ENCODE measurements at regions not wholly inside any gene's neighbourhood (a gene's known extent, or its start where the extent isn't known, plus 50 kb on each side); places are given as distances from the start of the nearest gene placed in this dataset.

DNA sequence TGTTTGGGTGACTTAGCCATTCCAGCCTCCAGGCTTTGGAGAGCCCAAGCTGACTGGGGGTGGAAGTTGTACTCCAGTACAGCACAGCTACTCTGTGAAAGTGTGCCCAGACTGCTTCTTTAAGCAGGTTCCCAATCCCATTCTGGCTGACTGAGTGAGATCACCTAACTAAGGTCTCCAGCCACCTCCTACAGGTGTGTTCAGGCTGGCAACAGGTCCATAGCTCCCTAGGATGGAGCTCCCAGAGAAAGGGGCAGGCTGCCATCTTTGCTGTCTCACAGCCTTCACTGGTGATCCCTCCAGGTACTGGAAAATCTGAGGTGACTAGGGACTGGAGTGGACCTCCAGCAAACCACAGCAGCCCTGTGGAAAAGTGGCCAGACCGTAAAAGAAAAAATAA, 445.3 kb upstream of the KCNMB2 start:
- H3F3A ChIP-seq (ENCODE audit: control insufficient read depth, insufficient read depth) = no peaks in the 10 kb centered on the region
- H3K4me3 ChIP-seq (ENCODE audit: low read length) = no peak overlapping the region
- H3K4me2 ChIP-seq (ENCODE audit: low read length) = no peak overlapping the region
- H3K27ac ChIP-seq (ENCODE audit: low read depth, low read length) = no peak overlapping the region
- H3K9me3 ChIP-seq (ENCODE audit: control insufficient read depth, insufficient read depth, low read length) = no peaks in the 10 kb centered on the region
- no peaks in the 10 kb centered on the region for H3K27me3 ChIP-seq (ENCODE audit: control insufficient read depth, low read length)
- TF ChIP-seq EZH2phosphoT487 (IDR thresholded peaks at IDR 0.05; ENCODE audit: borderline replicate concordance, low read length) = no peak
- TF ChIP-seq, protein P1, sequence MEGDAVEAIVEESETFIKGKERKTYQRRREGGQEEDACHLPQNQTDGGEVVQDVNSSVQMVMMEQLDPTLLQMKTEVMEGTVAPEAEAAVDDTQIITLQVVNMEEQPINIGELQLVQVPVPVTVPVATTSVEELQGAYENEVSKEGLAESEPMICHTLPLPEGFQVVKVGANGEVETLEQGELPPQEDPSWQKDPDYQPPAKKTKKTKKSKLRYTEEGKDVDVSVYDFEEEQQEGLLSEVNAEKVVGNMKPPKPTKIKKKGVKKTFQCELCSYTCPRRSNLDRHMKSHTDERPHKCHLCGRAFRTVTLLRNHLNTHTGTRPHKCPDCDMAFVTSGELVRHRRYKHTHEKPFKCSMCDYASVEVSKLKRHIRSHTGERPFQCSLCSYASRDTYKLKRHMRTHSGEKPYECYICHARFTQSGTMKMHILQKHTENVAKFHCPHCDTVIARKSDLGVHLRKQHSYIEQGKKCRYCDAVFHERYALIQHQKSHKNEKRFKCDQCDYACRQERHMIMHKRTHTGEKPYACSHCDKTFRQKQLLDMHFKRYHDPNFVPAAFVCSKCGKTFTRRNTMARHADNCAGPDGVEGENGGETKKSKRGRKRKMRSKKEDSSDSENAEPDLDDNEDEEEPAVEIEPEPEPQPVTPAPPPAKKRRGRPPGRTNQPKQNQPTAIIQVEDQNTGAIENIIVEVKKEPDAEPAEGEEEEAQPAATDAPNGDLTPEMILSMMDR (IDR thresholded peaks at IDR 0.05; ENCODE audit: low read depth, low read length, poor library complexity, severe bottlenecking) = no peak
- H4K20me1 ChIP-seq (ENCODE audit: control insufficient read depth, insufficient read depth, low read depth, low read length) = no peaks in the 10 kb centered on the region
- H3K36me3 ChIP-seq (ENCODE audit: control insufficient read depth, low read length) = no peaks in the 10 kb centered on the region
- no peaks in the 10 kb centered on the region for H3K79me2 ChIP-seq (ENCODE audit: control insufficient read depth, low read length)
- H3K9me2 ChIP-seq (replicated peaks; ENCODE audit: control insufficient read depth, low read length) = no peaks in the 10 kb centered on the region
- H3K4me1 ChIP-seq (ENCODE audit: control insufficient read depth, low read length) = no peaks in the 10 kb centered on the region

DNA sequence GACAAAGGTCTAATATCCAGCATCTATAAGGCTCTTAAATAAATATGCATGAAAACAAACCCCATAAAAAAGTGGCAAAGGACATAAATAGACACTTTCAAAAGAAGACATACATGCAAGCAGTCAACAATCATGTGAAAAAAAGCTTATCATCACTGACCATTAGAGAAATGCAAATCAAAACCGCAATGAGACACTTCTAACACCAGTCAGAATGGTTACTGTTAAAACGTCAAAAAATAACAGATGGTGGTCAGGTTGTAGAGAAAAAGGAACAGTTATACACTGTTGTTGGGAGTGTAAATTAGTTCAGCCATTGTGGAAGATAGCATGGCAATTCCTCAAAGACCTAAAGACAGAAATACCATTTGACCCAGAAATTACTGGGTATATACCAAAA, 440.7 kb upstream of the KCNMB2 start:
- Histone ChIP-seq H3K4me1 (ENCODE audit: control insufficient read depth, low read length) (no peaks in the 10 kb centered on the region), H3K9me2 (replicated peaks; ENCODE audit: control insufficient read depth, low read length) (no peaks in the 10 kb centered on the region), H3K4me2 (ENCODE audit: low read length) (no peak overlapping the region), H3K4me3 (ENCODE audit: low read length) (no peak overlapping the region), H3K79me2 (ENCODE audit: control insufficient read depth, low read length) (no peaks in the 10 kb centered on the region), H3K27me3 (ENCODE audit: control insufficient read depth, low read length) (no peaks in the 10 kb centered on the region), H3F3A (ENCODE audit: control insufficient read depth, insufficient read depth) (no peaks in the 10 kb centered on the region), H3K36me3 (ENCODE audit: control insufficient read depth, low read length) (no peaks in the 10 kb centered on the region), H3K27ac (ENCODE audit: low read depth, low read length) (no peak overlapping the region), H3K9me3 (ENCODE audit: control insufficient read depth, insufficient read depth, low read length) (no peaks in the 10 kb centered on the region), H4K20me1 (ENCODE audit: control insufficient read depth, insufficient read depth, low read depth, low read length) (no peaks in the 10 kb centered on the region)
- TF ChIP-seq, protein P1 (IDR thresholded peaks at IDR 0.05; ENCODE audit: low read depth, low read length, poor library complexity, severe bottlenecking) = no peak
- no peak for TF ChIP-seq EZH2phosphoT487 (IDR thresholded peaks at IDR 0.05; ENCODE audit: borderline replicate concordance, low read length)

DNA sequence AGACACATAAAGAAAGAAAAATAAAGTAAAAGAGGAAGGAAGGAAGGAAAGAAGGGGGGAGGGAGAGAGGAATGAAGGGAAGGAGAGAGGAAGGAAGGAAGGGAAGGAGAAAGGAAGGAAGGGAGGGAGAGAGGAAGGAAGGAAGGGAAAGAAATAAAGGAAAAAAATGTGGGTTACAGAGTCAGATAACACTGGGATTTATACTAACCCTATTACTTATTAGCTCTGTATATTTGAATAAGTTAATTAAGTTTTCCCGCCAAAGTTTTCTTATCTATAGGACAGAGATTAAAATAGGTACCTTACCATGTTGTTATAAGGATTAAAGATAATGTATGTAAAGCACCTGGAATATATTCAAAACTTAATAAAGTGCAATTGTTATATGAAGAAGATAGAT, 439.3 kb upstream of the KCNMB2 start:
- Histone ChIP-seq H3K36me3 (ENCODE audit: control insufficient read depth, low read length) (no peaks in the 10 kb centered on the region), H3K27ac (ENCODE audit: low read depth, low read length) (no peak overlapping the region), H3K9me2 (replicated peaks; ENCODE audit: control insufficient read depth, low read length) (no peaks in the 10 kb centered on the region), H3K79me2 (ENCODE audit: control insufficient read depth, low read length) (no peaks in the 10 kb centered on the region), H3K4me2 (ENCODE audit: low read length) (no peak overlapping the region), H4K20me1 (ENCODE audit: control insufficient read depth, insufficient read depth, low read depth, low read length) (no peaks in the 10 kb centered on the region), H3K9me3 (ENCODE audit: control insufficient read depth, insufficient read depth, low read length) (no peaks in the 10 kb centered on the region), H3K4me1 (ENCODE audit: control insufficient read depth, low read length) (no peaks in the 10 kb centered on the region), H3F3A (ENCODE audit: control insufficient read depth, insufficient read depth) (no peaks in the 10 kb centered on the region), H3K27me3 (ENCODE audit: control insufficient read depth, low read length) (no peaks in the 10 kb centered on the region), H3K4me3 (ENCODE audit: low read length) (no peak overlapping the region)
- no peak for TF ChIP-seq EZH2phosphoT487 (IDR thresholded peaks at IDR 0.05; ENCODE audit: borderline replicate concordance, low read length)

DNA sequence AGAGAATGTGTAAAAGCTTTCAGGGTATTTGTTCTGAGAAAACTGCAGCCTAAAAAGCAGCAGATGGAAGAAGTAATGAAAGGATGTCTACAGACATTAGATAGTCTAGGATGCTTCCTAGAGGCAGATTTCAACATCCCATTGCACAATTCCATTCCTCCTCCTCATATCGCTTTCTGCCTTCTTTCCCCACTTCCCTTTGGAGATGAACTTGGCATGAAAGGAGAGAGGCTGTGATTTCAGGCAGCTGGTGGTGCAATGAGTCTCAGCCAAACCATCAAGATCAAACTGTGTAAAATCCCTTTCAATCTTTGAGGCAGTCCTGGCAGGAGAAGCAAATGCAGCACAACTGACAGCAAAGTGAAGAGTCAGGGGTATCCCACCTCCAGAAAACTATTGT, 438.7 kb upstream of the KCNMB2 start:
- H3K27ac ChIP-seq (ENCODE audit: low read depth, low read length) = no peak overlapping the region
- no peak for TF ChIP-seq EZH2phosphoT487 (IDR thresholded peaks at IDR 0.05; ENCODE audit: borderline replicate concordance, low read length)
- TF ChIP-seq, protein P1 (IDR thresholded peaks at IDR 0.05; ENCODE audit: low read depth, low read length, poor library complexity, severe bottlenecking) = no peak
- H3F3A ChIP-seq (ENCODE audit: control insufficient read depth, insufficient read depth) = no peaks in the 10 kb centered on the region
- H3K79me2 ChIP-seq (ENCODE audit: control insufficient read depth, low read length) = no peaks in the 10 kb centered on the region
- no peaks in the 10 kb centered on the region for H4K20me1 ChIP-seq (ENCODE audit: control insufficient read depth, insufficient read depth, low read depth, low read length)
- H3K4me2 ChIP-seq (ENCODE audit: low read length) = no peak overlapping the region
- no peaks in the 10 kb centered on the region for H3K36me3 ChIP-seq (ENCODE audit: control insufficient read depth, low read length)
- no peaks in the 10 kb centered on the region for H3K27me3 ChIP-seq (ENCODE audit: control insufficient read depth, low read length)
- no peaks in the 10 kb centered on the region for H3K4me1 ChIP-seq (ENCODE audit: control insufficient read depth, low read length)
- H3K4me3 ChIP-seq (ENCODE audit: low read length) = no peak overlapping the region
- no peaks in the 10 kb centered on the region for H3K9me3 ChIP-seq (ENCODE audit: control insufficient read depth, insufficient read depth, low read length)
- no peaks in the 10 kb centered on the region for H3K9me2 ChIP-seq (replicated peaks; ENCODE audit: control insufficient read depth, low read length)
